HUES64 (cell line): ENCODE measurements at regions not wholly inside any gene's neighbourhood (a gene's known extent, or its start where the extent isn't known, plus 50 kb on each side); places are given as distances from the start of the nearest gene placed in this dataset.

Experiments
- H3K27ac ChIP-seq: 2 replicates; pipeline ENCODE4 v1.7.0; 2013; ENCODE audit warnings: low read depth, low read length, inconsistent platforms
- H3K27me3 ChIP-seq: 2 replicates; pipeline ENCODE4 v1.6.1; 2013; ENCODE audit warnings: mild to moderate bottlenecking, low read length; ENCODE audit not compliant: insufficient read depth
- H3K36me3 ChIP-seq: 2 replicates; pipeline ENCODE4 v1.6.1; 2013; ENCODE audit warnings: mild to moderate bottlenecking, low read length; ENCODE audit not compliant: insufficient read depth
- H3K4me1 ChIP-seq: 2 replicates; pipeline ENCODE4 v1.6.1; 2013; ENCODE audit warnings: mild to moderate bottlenecking, low read length, moderate library complexity; ENCODE audit not compliant: insufficient read depth
- H3K4me3 ChIP-seq: 2 replicates; pipeline ENCODE4 v1.5.1; 2013; ENCODE audit warnings: mild to moderate bottlenecking, low read length, moderate library complexity
- H3K9ac ChIP-seq: 2 replicates; pipeline ENCODE4 v1.6.1; 2013; ENCODE audit warnings: mild to moderate bottlenecking, low read depth, low read length
- H3K9me3 ChIP-seq: 2 replicates; pipeline ENCODE4 v1.6.1; 2013; ENCODE audit warnings: low read depth, low read length; ENCODE audit not compliant: insufficient read depth
- WGBS: fragments of 150-250, 120-280 bp; methylation state at CpG from one replicate; pipeline ENCODE4 v1.1.7; 2013; ENCODE audit warnings: missing lambda C conversion rate; 5-methylcytosine and 5-hydroxymethylcytosine counted together

DNA sequence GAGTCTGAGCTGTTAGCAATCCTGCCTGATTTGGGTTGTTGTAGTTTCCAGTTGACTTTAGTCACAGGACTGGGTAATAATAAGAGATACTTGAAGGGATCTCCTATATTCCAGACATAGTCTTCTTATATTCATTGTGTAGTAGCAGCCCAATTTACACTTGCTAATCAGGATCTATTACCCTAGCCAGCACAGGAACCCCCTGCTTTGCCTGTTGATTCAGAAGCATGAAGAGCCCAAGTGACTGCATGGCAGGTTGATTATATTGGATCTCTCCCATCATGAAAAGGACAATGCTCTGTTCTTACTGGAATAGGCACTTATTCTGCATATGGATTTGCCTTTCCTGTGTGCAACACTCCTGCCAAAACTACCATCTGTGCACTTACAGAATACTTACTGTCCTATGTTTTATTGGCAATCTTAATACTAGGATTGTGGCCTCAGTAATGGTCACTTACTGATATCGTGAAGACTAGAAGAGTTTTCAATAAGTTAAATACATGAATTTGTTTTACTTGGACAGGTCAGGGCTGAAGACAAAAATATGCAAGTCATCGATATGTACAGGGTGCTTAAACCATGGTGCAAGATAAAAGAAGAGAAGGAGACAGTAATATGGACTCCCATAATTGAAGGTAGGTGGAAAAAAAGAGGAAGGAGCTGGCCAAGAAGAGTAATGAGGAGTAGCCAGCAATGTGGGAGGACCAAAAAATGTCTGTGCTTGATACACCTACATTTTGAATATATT, 304.1 kb downstream of the MCTP2 start:
- no peak overlapping the region for H3K4me3 ChIP-seq
- H3K9ac ChIP-seq = no peak overlapping the region
- H3K36me3 ChIP-seq = no peaks in the 10 kb centered on the region
- 95% methylated on average over 2 of the region's 2 CpGs for WGBS
- H3K27me3 ChIP-seq = no peaks in the 10 kb centered on the region
- no peak overlapping the region for H3K27ac ChIP-seq
- H3K9me3 ChIP-seq = no peaks in the 10 kb centered on the region
- peaks cover 28% of the 10 kb centered on the region for H3K4me1 ChIP-seq

DNA sequence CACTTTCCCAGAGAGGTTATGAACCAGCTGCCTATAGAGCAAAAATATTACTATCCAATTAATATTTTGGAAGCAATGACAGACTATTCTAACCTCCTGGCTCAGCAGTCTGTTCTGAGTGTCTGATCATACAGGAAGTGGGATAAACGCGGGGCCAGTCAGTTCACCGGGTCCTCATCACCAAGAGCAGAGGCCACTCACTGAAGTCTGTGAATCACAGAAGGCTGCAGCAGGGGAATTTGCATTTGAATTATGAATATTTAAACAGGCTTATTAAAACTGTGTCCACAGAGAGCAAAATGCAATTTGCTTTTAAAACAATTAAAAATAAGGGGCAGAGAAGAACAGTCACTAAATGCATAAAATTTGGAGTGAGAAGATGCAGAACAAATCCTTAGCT, 305.2 kb downstream of the MCTP2 start:
- H3K36me3 ChIP-seq = no peaks in the 10 kb centered on the region
- WGBS = 79% methylated on average over 3 of the region's 3 CpGs
- no peaks in the 10 kb centered on the region for H3K9me3 ChIP-seq
- H3K4me1 ChIP-seq = peaks cover 27% of the 10 kb centered on the region
- no peak overlapping the region for H3K27ac ChIP-seq
- no peaks in the 10 kb centered on the region for H3K27me3 ChIP-seq
- no peak overlapping the region for H3K9ac ChIP-seq
- no peak overlapping the region for H3K4me3 ChIP-seq

DNA sequence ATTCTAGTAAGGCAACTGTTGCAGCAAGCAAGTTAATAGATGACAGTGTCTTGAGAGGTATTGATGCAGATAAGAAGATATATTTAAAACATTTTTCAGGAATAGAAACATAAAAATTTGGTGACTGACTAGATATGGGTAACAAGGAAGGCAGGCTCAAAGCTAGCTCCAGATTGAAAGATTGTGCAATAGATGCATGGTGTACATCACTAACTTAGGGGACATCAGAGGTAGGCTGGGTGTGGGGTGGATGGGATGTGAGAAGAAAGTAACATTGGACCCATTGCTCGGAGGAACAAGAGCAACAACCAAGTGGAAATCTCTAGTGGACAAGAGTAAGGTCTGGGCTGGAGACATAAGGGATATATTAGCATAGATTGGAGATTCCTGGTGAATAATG, 306.9 kb downstream of the MCTP2 start:
- H3K4me1 ChIP-seq = peaks cover 12% of the 10 kb centered on the region
- no peak overlapping the region for H3K9ac ChIP-seq
- no peaks in the 10 kb centered on the region for H3K9me3 ChIP-seq
- H3K27ac ChIP-seq = no peak overlapping the region
- no peak overlapping the region for H3K4me3 ChIP-seq
- no peaks in the 10 kb centered on the region for H3K27me3 ChIP-seq
- H3K36me3 ChIP-seq = no peaks in the 10 kb centered on the region
- 0% methylated on average over 1 of the region's 1 CpG for WGBS

DNA sequence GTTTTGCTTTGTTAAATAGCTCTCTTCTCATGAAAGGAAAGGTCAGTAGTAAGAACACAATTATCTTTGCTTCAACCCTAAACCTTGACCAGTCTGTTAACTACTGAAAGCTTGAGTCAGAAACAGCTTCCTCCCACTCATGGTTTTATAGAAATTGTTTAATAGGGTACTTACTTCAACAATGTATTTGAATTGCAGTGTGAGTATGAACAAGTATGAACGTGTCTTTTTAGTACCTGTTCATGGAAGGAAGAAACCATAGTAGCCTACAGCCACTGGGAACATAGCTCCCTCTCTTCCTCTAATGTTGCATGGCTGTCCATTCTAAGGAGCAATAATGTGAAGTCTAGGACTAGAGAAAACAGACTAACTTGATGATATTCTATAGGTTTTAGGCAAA, 311.0 kb downstream of the MCTP2 start:
- Histone ChIP-seq H3K9me3 (no peaks in the 10 kb centered on the region), H3K4me1 (no peaks in the 10 kb centered on the region), H3K9ac (no peak overlapping the region), H3K27ac (no peak overlapping the region), H3K36me3 (no peaks in the 10 kb centered on the region), H3K27me3 (no peaks in the 10 kb centered on the region), H3K4me3 (no peak overlapping the region)
- 100% methylated on average over 1 of the region's 1 CpG for WGBS

DNA sequence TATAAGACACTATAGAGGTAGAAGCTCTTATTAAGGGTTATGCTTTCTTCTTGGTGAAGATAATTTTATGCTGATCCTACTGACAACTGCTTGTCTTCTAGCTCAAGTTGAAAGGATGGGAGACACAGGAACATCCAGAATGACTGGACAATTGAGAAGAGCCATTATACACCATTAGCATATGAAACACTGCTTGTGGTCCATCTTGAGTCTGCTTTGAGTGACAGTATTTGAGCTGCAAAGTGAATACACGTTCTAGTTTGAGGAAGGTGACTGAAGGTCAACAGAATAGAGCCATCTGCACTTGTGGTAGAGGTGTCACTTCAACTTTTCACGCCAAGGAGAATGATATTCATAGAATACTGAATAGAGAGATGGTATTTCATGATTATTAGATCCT, 315.4 kb downstream of the MCTP2 start:
- no peaks in the 10 kb centered on the region for H3K4me1 ChIP-seq
- no peaks in the 10 kb centered on the region for H3K9me3 ChIP-seq
- no peak overlapping the region for H3K27ac ChIP-seq
- H3K27me3 ChIP-seq = no peaks in the 10 kb centered on the region
- no peaks in the 10 kb centered on the region for H3K36me3 ChIP-seq
- WGBS = 65% methylated on average over 1 of the region's 2 CpGs
- H3K4me3 ChIP-seq = no peak overlapping the region
- no peak overlapping the region for H3K9ac ChIP-seq

DNA sequence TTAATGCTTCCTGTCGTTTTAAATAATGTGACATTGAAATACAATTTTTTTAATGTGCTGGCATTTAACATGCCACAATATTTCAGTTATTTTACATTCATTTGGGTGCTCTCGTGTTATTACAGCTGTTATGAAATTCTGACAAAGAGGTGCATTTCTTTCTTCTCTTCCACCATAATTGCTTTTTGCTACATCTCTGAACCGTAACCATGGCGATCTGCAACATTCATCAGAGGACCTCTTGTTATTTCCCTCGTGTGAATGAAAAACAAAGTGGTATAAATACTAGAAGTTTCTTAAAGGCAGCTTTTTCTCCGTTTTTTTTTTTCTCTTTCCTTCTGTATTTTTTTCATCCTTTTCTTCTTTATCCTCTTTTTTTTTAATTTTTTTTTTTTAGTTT, 316.4 kb downstream of the MCTP2 start:
- 92% methylated on average over 5 of the region's 6 CpGs for WGBS
- Histone ChIP-seq H3K4me1 (no peaks in the 10 kb centered on the region), H3K36me3 (no peaks in the 10 kb centered on the region), H3K27me3 (no peaks in the 10 kb centered on the region), H3K27ac (no peak overlapping the region), H3K9ac (no peak overlapping the region), H3K4me3 (no peak overlapping the region), H3K9me3 (no peaks in the 10 kb centered on the region)

DNA sequence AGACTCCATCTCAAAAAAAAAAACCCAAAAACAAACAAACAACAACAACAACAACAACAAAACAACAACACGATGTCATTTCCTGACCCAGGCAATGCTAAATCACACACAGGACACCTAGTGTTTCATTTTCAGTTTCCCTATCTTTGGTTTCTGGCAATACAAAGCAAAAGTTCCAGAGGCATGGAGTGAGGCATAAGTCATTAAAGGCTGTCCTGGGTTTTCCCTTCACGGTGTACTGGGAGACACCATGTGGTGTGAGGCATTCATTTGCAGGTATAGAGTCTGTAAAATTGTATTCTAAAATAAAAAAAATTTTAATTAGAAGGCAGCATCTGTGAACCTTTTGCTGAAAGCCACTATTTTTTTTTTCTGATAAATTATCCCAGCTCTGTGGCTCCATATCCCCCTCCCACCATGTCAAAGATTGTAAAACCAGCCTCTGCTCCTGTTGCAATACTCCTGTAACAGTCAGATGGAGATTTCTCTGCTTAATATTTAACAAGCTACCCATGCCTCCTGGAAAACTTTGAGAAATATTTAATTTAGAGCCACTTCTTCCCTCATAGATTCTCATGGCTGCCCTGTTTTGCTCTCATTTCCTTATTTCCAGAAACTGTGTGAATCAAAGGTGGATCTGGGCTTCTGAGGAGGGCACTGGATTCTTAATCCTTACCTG, 324.6 kb downstream of the MCTP2 start:
- Histone ChIP-seq H3K27me3 (no peaks in the 10 kb centered on the region), H3K9me3 (no peaks in the 10 kb centered on the region), H3K4me1 (no peaks in the 10 kb centered on the region), H3K27ac (no peak overlapping the region), H3K4me3 (no peak overlapping the region), H3K9ac (no peak overlapping the region), H3K36me3 (no peaks in the 10 kb centered on the region)
- WGBS = 95% methylated on average over 2 of the region's 2 CpGs

DNA sequence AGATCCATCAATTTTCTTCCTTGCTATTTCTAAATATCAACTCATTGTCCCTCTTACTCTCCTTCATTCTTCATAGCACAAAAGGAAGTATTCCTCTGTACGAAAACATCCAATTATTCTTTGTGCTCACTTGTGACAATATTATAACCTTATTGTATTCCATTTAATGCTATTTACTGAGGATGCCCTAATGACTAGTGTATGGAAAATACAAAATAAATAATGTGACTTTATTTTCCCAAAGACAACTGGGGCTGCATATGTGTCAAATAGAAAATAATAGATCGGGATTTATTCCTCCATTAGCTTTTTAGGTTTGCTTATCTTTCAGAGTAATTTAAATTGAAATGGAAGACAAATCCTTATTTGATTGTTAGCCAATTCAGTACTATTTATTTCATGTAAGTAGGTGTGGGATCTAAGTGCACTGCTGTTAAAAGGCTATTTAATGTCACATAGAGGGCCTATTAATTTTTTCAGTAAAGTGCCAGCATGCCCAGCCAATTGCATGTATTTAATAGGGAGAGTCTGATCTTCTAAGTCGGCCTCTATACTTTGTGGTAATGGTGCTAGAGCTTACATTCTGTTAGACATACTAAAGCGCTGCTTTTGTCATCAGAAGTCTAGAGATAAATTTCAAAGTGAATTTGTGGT, 329.8 kb downstream of the MCTP2 start:
- Histone ChIP-seq H3K4me1 (no peaks in the 10 kb centered on the region), H3K27ac (no peak overlapping the region), H3K9ac (no peak overlapping the region), H3K4me3 (no peak overlapping the region), H3K9me3 (peaks cover 6% of the 10 kb centered on the region; the same call in 1 of the 2 replicates), H3K36me3 (no peaks in the 10 kb centered on the region), H3K27me3 (no peaks in the 10 kb centered on the region)
- 94% methylated on average over 4 of the region's 4 CpGs for WGBS

DNA sequence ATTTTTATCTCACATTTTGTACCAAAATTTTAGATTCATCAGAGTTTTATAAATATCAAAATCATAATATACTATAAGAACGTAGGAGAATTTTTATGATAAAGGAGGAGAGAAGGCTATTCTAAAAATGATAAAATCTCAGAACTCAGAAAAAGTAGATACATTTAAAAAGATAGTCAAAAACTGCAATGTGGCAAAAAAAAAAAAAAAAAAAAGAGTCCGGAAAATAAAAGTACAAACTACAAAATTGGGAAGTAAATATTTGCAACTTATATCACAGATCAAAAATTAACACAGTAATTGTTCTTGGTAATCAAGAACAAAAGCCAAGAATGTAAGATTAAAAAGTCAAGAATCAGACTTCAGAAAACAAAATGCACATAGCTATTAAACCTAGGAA, 332.1 kb downstream of the MCTP2 start:
- peaks cover 6% of the 10 kb centered on the region; the same call in 1 of the 2 replicates for H3K9me3 ChIP-seq
- no peak overlapping the region for H3K4me3 ChIP-seq
- no peak overlapping the region for H3K9ac ChIP-seq
- no peaks in the 10 kb centered on the region for H3K4me1 ChIP-seq
- H3K27ac ChIP-seq = no peak overlapping the region
- no peaks in the 10 kb centered on the region for H3K27me3 ChIP-seq
- WGBS = no CpG with 5 or more reads among the region's 2 CpGs
- H3K36me3 ChIP-seq = no peaks in the 10 kb centered on the region

DNA sequence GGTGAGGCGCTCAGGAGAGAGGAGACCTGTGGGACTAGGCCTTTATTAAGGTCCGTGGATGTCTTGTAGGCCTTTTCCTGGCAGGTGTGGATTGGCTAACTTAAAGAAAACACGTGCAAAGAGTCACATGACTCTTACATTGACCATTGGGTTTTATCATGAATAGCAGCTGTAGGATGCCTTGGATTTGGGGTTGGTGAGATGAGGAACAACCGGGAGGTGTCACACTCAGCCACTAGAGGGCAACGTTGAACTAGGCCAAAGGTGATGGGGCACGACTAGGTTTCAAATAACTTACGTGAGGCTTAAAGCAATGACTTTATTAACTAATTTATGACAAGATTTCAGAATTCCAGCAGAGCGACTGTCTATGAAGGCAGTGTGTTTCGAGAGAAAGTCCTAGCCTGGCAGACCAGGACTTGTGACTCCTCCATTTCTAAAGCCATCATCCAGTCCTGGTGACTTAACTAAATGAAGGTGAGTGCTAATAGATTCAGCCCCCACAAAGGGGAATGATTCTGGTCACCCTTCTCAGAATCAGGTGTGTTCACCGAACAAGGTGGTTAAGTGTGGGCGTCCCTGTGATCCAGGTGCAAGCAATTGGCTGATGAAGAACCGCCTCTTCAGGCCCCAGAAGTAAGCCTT, 345.6 kb downstream of the MCTP2 start:
- H3K36me3 ChIP-seq = no peaks in the 10 kb centered on the region
- no peak overlapping the region for H3K4me3 ChIP-seq
- H3K9ac ChIP-seq = no peak overlapping the region
- H3K27ac ChIP-seq = no peak overlapping the region
- no peaks in the 10 kb centered on the region for H3K9me3 ChIP-seq
- H3K27me3 ChIP-seq = no peaks in the 10 kb centered on the region
- WGBS = 63% methylated on average over 12 of the region's 12 CpGs
- H3K4me1 ChIP-seq = no peaks in the 10 kb centered on the region

DNA sequence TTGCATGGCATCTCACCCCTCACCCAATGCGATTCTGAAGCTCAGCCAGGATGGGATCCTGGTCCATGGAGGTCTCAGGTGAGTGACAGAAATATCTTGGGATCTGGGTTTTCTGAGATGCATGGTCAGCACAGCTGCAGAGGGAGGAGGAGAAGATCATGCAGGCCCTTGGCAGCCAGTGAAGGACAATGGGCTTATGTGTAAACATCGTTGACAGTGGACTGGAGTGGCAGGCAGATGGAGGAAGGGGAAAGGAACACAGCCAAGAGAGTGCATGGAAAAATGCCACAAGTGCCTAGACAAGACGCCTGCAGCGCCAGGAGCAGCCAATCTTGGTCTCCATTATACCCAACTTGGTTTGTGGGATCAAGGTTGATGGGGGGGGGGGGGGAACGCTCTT, 347.9 kb downstream of the MCTP2 start:
- H3K9ac ChIP-seq = no peak overlapping the region
- H3K36me3 ChIP-seq = no peaks in the 10 kb centered on the region
- no peak overlapping the region for H3K27ac ChIP-seq
- H3K4me1 ChIP-seq = no peaks in the 10 kb centered on the region
- 86% methylated on average over 2 of the region's 5 CpGs for WGBS
- no peaks in the 10 kb centered on the region for H3K9me3 ChIP-seq
- H3K4me3 ChIP-seq = no peak overlapping the region
- H3K27me3 ChIP-seq = no peaks in the 10 kb centered on the region
